Peyer's patch (tissue), 4 donors: ENCODE measurements at regions not wholly inside any gene's neighbourhood (a gene's known extent, or its start where the extent isn't known, plus 50 kb on each side); places are given as distances from the start of the nearest gene placed in this dataset.

Experiments used
- POLR2A ChIP-seq, 2 donors: fragments of 450-650 bp; IDR thresholded peaks; one replicate each; pipeline ENCODE4 v1.5.1; 2017; ENCODE audit warnings: antibody characterized with exemption in 2 of 2, mild to moderate bottlenecking in 2 of 2, moderate library complexity in 2 of 2
- TF ChIP-seq, protein P1 (sequence below), 6 experiments: fragments of 450-650 bp in 4 of 6; fragments of 200-600 bp in 2 of 6; sonication (generic) in 1 of 6; IDR thresholded peaks; one replicate each; pipeline ENCODE4 v1.5.1; 2017 to 2019; ENCODE audit warnings: antibody characterized with exemption in 6 of 6, mild to moderate bottlenecking in 3 of 6, moderate library complexity in 1 of 6

DNA sequence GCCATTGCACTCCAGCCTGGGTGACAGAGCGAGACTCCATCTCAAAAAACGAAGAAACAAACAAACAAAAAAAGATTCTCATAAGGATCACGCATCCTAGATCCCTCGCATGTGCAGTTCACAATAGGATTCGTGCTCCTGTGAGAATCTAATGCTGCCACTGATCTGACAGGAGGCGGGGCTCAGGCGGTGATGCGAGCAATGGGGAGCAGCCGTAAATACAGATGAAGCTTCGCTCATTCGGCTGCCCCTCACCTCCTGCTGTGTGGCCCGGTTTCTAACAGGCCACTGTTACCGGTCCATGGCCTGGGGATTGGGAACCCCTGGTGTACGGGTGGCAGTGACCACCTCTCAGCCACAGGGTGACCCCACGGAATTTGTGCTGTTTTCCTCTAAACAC is 98.2 kb upstream of the MRI1 start:
- no peak for TF ChIP-seq POLR2A (IDR thresholded peaks at IDR 0.05)
- TF ChIP-seq, protein P1, sequence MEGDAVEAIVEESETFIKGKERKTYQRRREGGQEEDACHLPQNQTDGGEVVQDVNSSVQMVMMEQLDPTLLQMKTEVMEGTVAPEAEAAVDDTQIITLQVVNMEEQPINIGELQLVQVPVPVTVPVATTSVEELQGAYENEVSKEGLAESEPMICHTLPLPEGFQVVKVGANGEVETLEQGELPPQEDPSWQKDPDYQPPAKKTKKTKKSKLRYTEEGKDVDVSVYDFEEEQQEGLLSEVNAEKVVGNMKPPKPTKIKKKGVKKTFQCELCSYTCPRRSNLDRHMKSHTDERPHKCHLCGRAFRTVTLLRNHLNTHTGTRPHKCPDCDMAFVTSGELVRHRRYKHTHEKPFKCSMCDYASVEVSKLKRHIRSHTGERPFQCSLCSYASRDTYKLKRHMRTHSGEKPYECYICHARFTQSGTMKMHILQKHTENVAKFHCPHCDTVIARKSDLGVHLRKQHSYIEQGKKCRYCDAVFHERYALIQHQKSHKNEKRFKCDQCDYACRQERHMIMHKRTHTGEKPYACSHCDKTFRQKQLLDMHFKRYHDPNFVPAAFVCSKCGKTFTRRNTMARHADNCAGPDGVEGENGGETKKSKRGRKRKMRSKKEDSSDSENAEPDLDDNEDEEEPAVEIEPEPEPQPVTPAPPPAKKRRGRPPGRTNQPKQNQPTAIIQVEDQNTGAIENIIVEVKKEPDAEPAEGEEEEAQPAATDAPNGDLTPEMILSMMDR (IDR thresholded peaks at IDR 0.05), result no peak
